BLaER1 (cell line): ENCODE measurements at regions not wholly inside any gene's neighbourhood (a gene's known extent, or its start where the extent isn't known, plus 50 kb on each side); places are given as distances from the start of the nearest gene placed in this dataset.

ENCODE experiments used
- H3K27ac ChIP-seq: shearing (Covaris generic); formaldehyde crosslinking; 2 replicates; pipeline ENCODE4 v1.8.1; 2022
- H3K27me3 ChIP-seq: shearing (Covaris generic); formaldehyde crosslinking; 2 replicates; pipeline ENCODE4 v1.8.1; 2022
- H3K36me3 ChIP-seq: shearing (Covaris generic); formaldehyde crosslinking; 2 replicates; pipeline ENCODE4 v1.8.1; 2022
- H3K4me1 ChIP-seq: shearing (Covaris generic); formaldehyde crosslinking; 2 replicates; pipeline ENCODE4 v1.8.1; 2022
- H3K4me2 ChIP-seq: shearing (Covaris generic); formaldehyde crosslinking; 2 replicates; pipeline ENCODE4 v1.8.1; 2022
- H3K4me3 ChIP-seq: shearing (Covaris generic); formaldehyde crosslinking; 2 replicates; pipeline ENCODE4 v1.8.1; 2022
- H3K9ac ChIP-seq: shearing (Covaris generic); formaldehyde crosslinking; 2 replicates; pipeline ENCODE4 v1.8.1; 2022
- H3K9me3 ChIP-seq: shearing (Covaris generic); formaldehyde crosslinking; 2 replicates; pipeline ENCODE4 v1.8.1; 2022
- H4K20me1 ChIP-seq: shearing (Covaris generic); formaldehyde crosslinking; 2 replicates; pipeline ENCODE4 v1.8.1; 2022
- Cebpa-rat ChIP-seq: shearing (Covaris generic); IDR thresholded peaks from 2 replicates; pipeline ENCODE4 v1.8.1; 2022

- H3K4me1 ChIP-seq = no peaks in the 10 kb centered on the region
- H3K27me3 ChIP-seq = no peaks in the 10 kb centered on the region
- H3K4me2 ChIP-seq = no peak overlapping the region
- TF ChIP-seq Cebpa-rat = no peak
- no peak overlapping the region for H3K27ac ChIP-seq
- no peaks in the 10 kb centered on the region for H4K20me1 ChIP-seq
- no peak overlapping the region for H3K4me3 ChIP-seq
- no peaks in the 10 kb centered on the region for H3K36me3 ChIP-seq
- peaks cover 8% of the 10 kb centered on the region; the same call in 1 of the 2 replicates for H3K9me3 ChIP-seq
- H3K9ac ChIP-seq = no peak overlapping the region
Observed at GRCh38 chr11:41842673-41843072, 383.2 kb upstream of the LRRC4C start.

- Histone ChIP-seq H3K9me3 (peaks cover 8% of the 10 kb centered on the region; the same call in 1 of the 2 replicates), H4K20me1 (no peaks in the 10 kb centered on the region), H3K4me1 (no peaks in the 10 kb centered on the region), H3K4me2 (no peak overlapping the region), H3K27ac (no peak overlapping the region), H3K4me3 (no peak overlapping the region), H3K36me3 (no peaks in the 10 kb centered on the region), H3K9ac (no peak overlapping the region), H3K27me3 (no peaks in the 10 kb centered on the region)
- TF ChIP-seq Cebpa-rat = no peak
Observed at GRCh38 chr11:41845066-41845465, 385.6 kb upstream of the LRRC4C start.

- Histone ChIP-seq H3K27ac (no peak overlapping the region), H4K20me1 (no peaks in the 10 kb centered on the region), H3K4me1 (no peaks in the 10 kb centered on the region), H3K4me2 (no peak overlapping the region), H3K9me3 (no peaks in the 10 kb centered on the region), H3K27me3 (no peaks in the 10 kb centered on the region), H3K9ac (no peak overlapping the region), H3K4me3 (no peak overlapping the region), H3K36me3 (no peaks in the 10 kb centered on the region)
- TF ChIP-seq Cebpa-rat = no peak
Observed at GRCh38 chr11:41848349-41848748, 388.9 kb upstream of the LRRC4C start.

- TF ChIP-seq Cebpa-rat = no peak
- no peaks in the 10 kb centered on the region for H3K36me3 ChIP-seq
- no peak overlapping the region for H3K4me3 ChIP-seq
- H3K4me1 ChIP-seq = no peaks in the 10 kb centered on the region
- no peak overlapping the region for H3K4me2 ChIP-seq
- H3K9me3 ChIP-seq = no peaks in the 10 kb centered on the region
- no peaks in the 10 kb centered on the region for H4K20me1 ChIP-seq
- H3K9ac ChIP-seq = no peak overlapping the region
- no peak overlapping the region for H3K27ac ChIP-seq
- no peaks in the 10 kb centered on the region for H3K27me3 ChIP-seq
Observed at GRCh38 chr11:41849250-41849649, 389.8 kb upstream of the LRRC4C start.

GRCh38 chr11:41851743-41852142, 392.3 kb upstream of the LRRC4C start:
- H3K27me3 ChIP-seq = no peaks in the 10 kb centered on the region
- no peak overlapping the region for H3K4me2 ChIP-seq
- H3K36me3 ChIP-seq = no peaks in the 10 kb centered on the region
- no peak overlapping the region for H3K9ac ChIP-seq
- H3K4me1 ChIP-seq = no peaks in the 10 kb centered on the region
- H4K20me1 ChIP-seq = no peaks in the 10 kb centered on the region
- H3K4me3 ChIP-seq = no peak overlapping the region
- H3K27ac ChIP-seq = no peak overlapping the region
- no peaks in the 10 kb centered on the region for H3K9me3 ChIP-seq
- no peak for TF ChIP-seq Cebpa-rat

GRCh38 chr11:41861838-41862237, 402.4 kb upstream of the LRRC4C start:
- Histone ChIP-seq H3K4me1 (no peaks in the 10 kb centered on the region), H4K20me1 (no peaks in the 10 kb centered on the region), H3K27me3 (no peaks in the 10 kb centered on the region), H3K27ac (no peak overlapping the region), H3K4me3 (no peak overlapping the region), H3K9ac (no peak overlapping the region), H3K4me2 (no peak overlapping the region), H3K9me3 (no peaks in the 10 kb centered on the region), H3K36me3 (no peaks in the 10 kb centered on the region)
- no peak for TF ChIP-seq Cebpa-rat

- Histone ChIP-seq H3K9ac (no peak overlapping the region), H3K9me3 (no peaks in the 10 kb centered on the region), H4K20me1 (no peaks in the 10 kb centered on the region), H3K27me3 (no peaks in the 10 kb centered on the region), H3K4me2 (no peak overlapping the region), H3K36me3 (no peaks in the 10 kb centered on the region), H3K4me3 (no peak overlapping the region), H3K27ac (no peak overlapping the region), H3K4me1 (no peaks in the 10 kb centered on the region)
- no peak for TF ChIP-seq Cebpa-rat
Observed at GRCh38 chr11:41866525-41866924, 407.1 kb upstream of the LRRC4C start.

GRCh38 chr11:41868606-41869005, 409.2 kb upstream of the LRRC4C start:
- no peaks in the 10 kb centered on the region for H3K36me3 ChIP-seq

GRCh38 chr11:41872426-41872825, 413.0 kb upstream of the LRRC4C start:
- no peaks in the 10 kb centered on the region for H3K36me3 ChIP-seq
- TF ChIP-seq Cebpa-rat = no peak
- H3K9ac ChIP-seq = no peak overlapping the region
- no peak overlapping the region for H3K27ac ChIP-seq
- H3K4me3 ChIP-seq = no peak overlapping the region
- no peaks in the 10 kb centered on the region for H3K4me1 ChIP-seq
- H3K9me3 ChIP-seq = no peaks in the 10 kb centered on the region
- no peaks in the 10 kb centered on the region for H4K20me1 ChIP-seq
- H3K27me3 ChIP-seq = no peaks in the 10 kb centered on the region
- H3K4me2 ChIP-seq = no peak overlapping the region

More at GRCh38 chr11:41868606-41869005, 409.2 kb upstream of the LRRC4C start:
- Histone ChIP-seq H3K27ac (no peak overlapping the region), H3K4me1 (no peaks in the 10 kb centered on the region), H4K20me1 (no peaks in the 10 kb centered on the region), H3K27me3 (no peaks in the 10 kb centered on the region), H3K4me2 (no peak overlapping the region), H3K9me3 (no peaks in the 10 kb centered on the region), H3K9ac (no peak overlapping the region), H3K4me3 (no peak overlapping the region)
- TF ChIP-seq Cebpa-rat = no peak

GRCh38 chr11:41872870-41873269, 413.4 kb upstream of the LRRC4C start:
- H3K36me3 ChIP-seq = no peaks in the 10 kb centered on the region

GRCh38 chr11:41878095-41878494, 418.6 kb upstream of the LRRC4C start:
- H3K4me1 ChIP-seq = no peaks in the 10 kb centered on the region
- no peak overlapping the region for H3K4me2 ChIP-seq
- H3K36me3 ChIP-seq = no peaks in the 10 kb centered on the region
- TF ChIP-seq Cebpa-rat = no peak
- H3K27me3 ChIP-seq = no peaks in the 10 kb centered on the region
- H3K9me3 ChIP-seq = no peaks in the 10 kb centered on the region
- no peaks in the 10 kb centered on the region for H4K20me1 ChIP-seq
- H3K4me3 ChIP-seq = no peak overlapping the region
- no peak overlapping the region for H3K9ac ChIP-seq
- H3K27ac ChIP-seq = no peak overlapping the region

More at GRCh38 chr11:41872870-41873269, 413.4 kb upstream of the LRRC4C start:
- Histone ChIP-seq H3K27ac (no peak overlapping the region), H3K27me3 (no peaks in the 10 kb centered on the region), H3K9me3 (no peaks in the 10 kb centered on the region), H3K4me2 (no peak overlapping the region), H3K9ac (no peak overlapping the region), H4K20me1 (no peaks in the 10 kb centered on the region), H3K4me1 (no peaks in the 10 kb centered on the region), H3K4me3 (no peak overlapping the region)
- no peak for TF ChIP-seq Cebpa-rat
